GM12878 (cell line): ENCODE measurements at regions not wholly inside any gene's neighbourhood (a gene's known extent, or its start where the extent isn't known, plus 50 kb on each side); places are given as distances from the start of the nearest gene placed in this dataset.

Experiments used
- ATAC-seq: fragments of 200-7000 bp; cut with Tn5 transposase; 3 replicates; pipeline ENCODE4 v1.9.1; 2020; ENCODE audit warnings: mild to moderate bottlenecking, moderate library complexity
- BruUV-seq: library from RNA; stranded (reverse); fragments of 400-500 nt; replicated peaks from 2 replicates; lab custom pipeline; 2021; lab: Mats Ljungman, UMichigan
- CTCF ChIA-PET: fragments of 300-600 bp; sonication (Branson Sonifier 250); formaldehyde crosslinking; extraction: SDS; loops from one replicate; lab custom pipeline; 2021; ENCODE audit warnings: inconsistent platforms; lab: Yijun Ruan, JAX
- POLR2A ChIA-PET: fragments of 350-600 bp; formaldehyde crosslinking; extraction: SDS; loops from one replicate; lab custom pipeline; 2021; ENCODE audit warnings: inconsistent platforms; lab: Charles Lee
- RAD21 ChIA-PET: fragments of 300-600 bp; sonication (Branson Sonifier 250); formaldehyde crosslinking; loops from one replicate; lab custom pipeline; 2023; ENCODE audit warnings: antibody characterized with exemption; ENCODE audit not compliant: unreplicated experiment; lab: Charles Lee
- SMC1A ChIA-PET: fragments of 300-600 bp; sonication (Branson Sonifier 250); formaldehyde crosslinking; loops from one replicate; lab custom pipeline; 2023; ENCODE audit not compliant: unreplicated experiment, uncharacterized antibody; lab: Charles Lee
- DNase-seq: peaks from one replicate; pipeline ENCODE4 v3.0.0-alpha.2; 2011; ENCODE audit warnings: low read depth, low spot score
- FAIRE-seq: peaks from 3 replicates; lab custom pipeline; 2011; peaks lifted over from hg19 to GRCh38; lab: Jason Lieb, UNC
- H2AFZ ChIP-seq: 2 replicates; pipeline ENCODE4 v1.6.0; 2011; ENCODE audit warnings: low read depth, low read length, control low read depth; ENCODE audit not compliant: control insufficient read depth
- H3K27ac ChIP-seq: 2 replicates; pipeline ENCODE4 v1.5.1; 2011; ENCODE audit warnings: control low read depth; ENCODE audit not compliant: control insufficient read depth, insufficient read depth
- H3K27me3 ChIP-seq, 2 experiments: replicated peaks in 1 of 2; 2 replicates each; pipeline versions ENCODE4 v1.6.0 to v1.6.1; 2011; ENCODE audit warnings: low read length in 1 of 2; ENCODE audit not compliant: control insufficient read depth in 2 of 2, insufficient read depth in 2 of 2
- H3K36me3 ChIP-seq, 2 experiments: 2 replicates each; pipeline ENCODE4 v1.5.1; 2011; ENCODE audit warnings: low read length in 1 of 2; ENCODE audit not compliant: control insufficient read depth in 2 of 2, insufficient read depth in 2 of 2
- H3K4me1 ChIP-seq: 2 replicates; pipeline ENCODE4 v1.6.1; 2011; ENCODE audit warnings: mild to moderate bottlenecking, low read length, moderate library complexity, mixed read lengths; ENCODE audit not compliant: control insufficient read depth, insufficient read depth
- H3K4me2 ChIP-seq: 2 replicates; pipeline ENCODE4 v1.6.0; 2011; ENCODE audit warnings: control low read depth; ENCODE audit not compliant: control insufficient read depth, insufficient read depth
- H3K4me3 ChIP-seq: fragments of 200-600 bp; sonication (generic); 2 replicates; pipeline ENCODE4 v1.5.1; 2016
- H3K79me2 ChIP-seq: 2 replicates; pipeline ENCODE4 v1.6.0; 2011; ENCODE audit warnings: low read length; ENCODE audit not compliant: control insufficient read depth, insufficient read depth
- H3K9ac ChIP-seq: 2 replicates; pipeline ENCODE4 v1.8.0; 2011; ENCODE audit warnings: low read length, control low read depth, mixed read lengths; ENCODE audit not compliant: control insufficient read depth, insufficient read depth
- H3K9me3 ChIP-seq: replicated peaks from 3 replicates; pipeline ENCODE4 v1.5.1; 2011; ENCODE audit warnings: mild to moderate bottlenecking, low read length; ENCODE audit not compliant: control insufficient read depth, insufficient read depth
- H4K20me1 ChIP-seq: 2 replicates; pipeline ENCODE4 v1.6.0; 2011; ENCODE audit not compliant: control insufficient read depth, insufficient read depth
- BACH1 ChIP-seq: fragments of 450-650 bp; IDR thresholded peaks from 2 replicates; pipeline ENCODE4 v1.6.1; 2017; ENCODE audit warnings: mild to moderate bottlenecking, borderline replicate concordance
- CREB1 ChIP-seq: IDR thresholded peaks from 2 replicates; pipeline ENCODE4 v1.6.1; 2012; ENCODE audit warnings: low read depth, mild to moderate bottlenecking, inconsistent platforms
- ETV6 ChIP-seq, 2 experiments: fragments of 450-650 bp in 1 of 2; IDR thresholded peaks in 1 of 2; conservative IDR thresholded peaks in 1 of 2; 2 replicates each; pipeline ENCODE4 v1.6.1; 2014; ENCODE audit warnings: antibody characterized with exemption in 1 of 2, borderline replicate concordance in 1 of 2, low read depth in 1 of 2, mild to moderate bottlenecking in 1 of 2, moderate library complexity in 1 of 2
- EZH2 ChIP-seq: IDR thresholded peaks from 2 replicates; pipeline ENCODE4 v1.6.1; 2012; ENCODE audit warnings: low read depth, mild to moderate bottlenecking, control low read depth, inconsistent platforms, low read length, borderline replicate concordance; ENCODE audit not compliant: control insufficient read depth
- HDAC2 ChIP-seq: fragments of 200-600 bp; sonication (generic); IDR thresholded peaks from 2 replicates; pipeline ENCODE4 v1.6.1; 2017
- KAT2A ChIP-seq: conservative IDR thresholded peaks from 2 replicates; pipeline ENCODE4 v1.6.1; 2011; ENCODE audit warnings: low read depth, low read length; ENCODE audit not compliant: control insufficient read depth
- RAD51 ChIP-seq: fragments of 450-650 bp; IDR thresholded peaks from 2 replicates; pipeline ENCODE4 v1.6.1; 2016; ENCODE audit warnings: moderate library complexity, mild to moderate bottlenecking, inconsistent platforms
- SREBF1 ChIP-seq: IDR thresholded peaks from 2 replicates; pipeline ENCODE4 v1.6.1; 2012; ENCODE audit warnings: mild to moderate bottlenecking, low read length
- STAT1 ChIP-seq: fragments of 450-650 bp; conservative IDR thresholded peaks from 2 replicates; pipeline ENCODE4 v1.6.1; 2014; ENCODE audit warnings: antibody characterized with exemption, mild to moderate bottlenecking
- ZZZ3 ChIP-seq: IDR thresholded peaks from 2 replicates; pipeline ENCODE4 v1.6.1; 2011; ENCODE audit warnings: low read depth; ENCODE audit not compliant: control insufficient read depth, insufficient read length
- WGBS: methylation state at CpG from one replicate; pipeline ENCODE4 v1.1.6; 2016; ENCODE audit warnings: low lambda C conversion rate; ENCODE audit not compliant: insufficient replicate concordance, insufficient coverage; ENCODE audit errors: missing lambda C conversion rate; 5-methylcytosine and 5-hydroxymethylcytosine counted together
- in situ Hi-C: fragments of 300-500 bp; cut with MboI; formaldehyde crosslinking; loops from 9 replicates; pipeline ENCODE4 v1.14.3; 2018; ENCODE audit warnings: mixed read lengths
- intact Hi-C: fragments of 100-400 bp; cut with micrococcal nuclease; formaldehyde crosslinking; loops from one replicate; pipeline ENCODE4 v1.14.2; 2022; ENCODE audit not compliant: unreplicated experiment
- TF ChIP-seq, protein P1 (sequence below): fragments of 450-650 bp; conservative IDR thresholded peaks from 2 replicates; pipeline ENCODE4 v1.6.1; 2017; ENCODE audit warnings: mild to moderate bottlenecking, moderate library complexity

GRCh38 chr4:141501395-141501794, 135.0 kb upstream of the IL15 start:
- FAIRE-seq: no peak
- no peak overlapping the region for H3K4me2 ChIP-seq
- TF ChIP-seq STAT1 (no peak), ZZZ3 (no peak), EZH2 (no peak), RAD51 (no peak)
- ChIA-PET SMC1A (no interaction called here), CTCF (interaction anchor here (0.8 kb wide), 1 partner anchor 10 kb away, joined by 3 read pairs; no protein-coding TSS in a partner anchor), POLR2A (no interaction called here), RAD21 (no interaction called here)
- H3K4me1 ChIP-seq: 0 out of 2 replicates have a peak, but pooled peaks cover 4% of the 10 kb centered on the region
- intact Hi-C loops: no loop called here
- H3K27ac ChIP-seq: no peak overlapping the region
- no peak for DNase-seq
- H3K4me3 ChIP-seq: no peak overlapping the region
- no peaks in the 10 kb centered on the region for H4K20me1 ChIP-seq
- no peak for ATAC-seq
- H3K27me3 ChIP-seq: no peaks in the 10 kb centered on the region
- no TSS peak for BruUV-seq
- no peaks in the 10 kb centered on the region for H3K36me3 ChIP-seq
- H3K79me2 ChIP-seq: no peaks in the 10 kb centered on the region
- H3K9ac ChIP-seq: no peak overlapping the region
- WGBS: 100% methylated on average over 1 of the region's 1 CpG
- no peaks in the 10 kb centered on the region for H3K9me3 ChIP-seq
- no peak overlapping the region for H2AFZ ChIP-seq
- in situ Hi-C loops: no loop called here

DNA sequence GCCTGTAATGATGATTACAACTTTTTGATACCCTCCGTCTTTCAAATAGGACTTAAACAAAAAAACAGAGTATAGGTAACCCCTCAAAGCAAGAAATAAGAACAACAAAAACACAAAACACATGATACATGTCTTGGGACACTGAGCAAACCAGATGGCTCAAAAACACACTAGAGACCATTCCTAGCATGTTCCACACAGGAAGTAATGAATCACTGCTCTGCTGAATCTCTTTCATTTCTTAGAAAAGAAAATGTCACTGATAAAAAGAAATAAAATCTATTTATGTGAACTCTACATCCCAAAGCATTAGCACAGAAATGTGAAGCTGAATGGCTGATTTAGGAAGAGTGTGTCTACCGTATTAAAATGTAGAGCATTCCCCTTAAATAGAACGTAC, 134.5 kb upstream of the IL15 start:
- Histone ChIP-seq H2AFZ (no peak overlapping the region), H3K4me1 (0 out of 2 replicates have a peak, but pooled peaks cover 4% of the 10 kb centered on the region), H4K20me1 (no peaks in the 10 kb centered on the region), H3K27ac (no peak overlapping the region), H3K9me3 (no peaks in the 10 kb centered on the region), H3K36me3 (no peaks in the 10 kb centered on the region), H3K27me3 (no peaks in the 10 kb centered on the region), H3K9ac (no peak overlapping the region), H3K4me3 (no peak overlapping the region), H3K79me2 (no peaks in the 10 kb centered on the region), H3K4me2 (no peak overlapping the region)
- FAIRE-seq (no peak), DNase-seq (no peak), ATAC-seq (no peak)
- ChIA-PET POLR2A (no interaction called here), CTCF (interaction anchor here (0.8 kb wide), 1 partner anchor 10 kb away, joined by 3 read pairs; no protein-coding TSS in a partner anchor), RAD21 (no interaction called here), SMC1A (no interaction called here)
- 74% methylated on average over 3 of the region's 3 CpGs for WGBS
- TF ChIP-seq RAD51: no peak
- TF ChIP-seq, protein P1, sequence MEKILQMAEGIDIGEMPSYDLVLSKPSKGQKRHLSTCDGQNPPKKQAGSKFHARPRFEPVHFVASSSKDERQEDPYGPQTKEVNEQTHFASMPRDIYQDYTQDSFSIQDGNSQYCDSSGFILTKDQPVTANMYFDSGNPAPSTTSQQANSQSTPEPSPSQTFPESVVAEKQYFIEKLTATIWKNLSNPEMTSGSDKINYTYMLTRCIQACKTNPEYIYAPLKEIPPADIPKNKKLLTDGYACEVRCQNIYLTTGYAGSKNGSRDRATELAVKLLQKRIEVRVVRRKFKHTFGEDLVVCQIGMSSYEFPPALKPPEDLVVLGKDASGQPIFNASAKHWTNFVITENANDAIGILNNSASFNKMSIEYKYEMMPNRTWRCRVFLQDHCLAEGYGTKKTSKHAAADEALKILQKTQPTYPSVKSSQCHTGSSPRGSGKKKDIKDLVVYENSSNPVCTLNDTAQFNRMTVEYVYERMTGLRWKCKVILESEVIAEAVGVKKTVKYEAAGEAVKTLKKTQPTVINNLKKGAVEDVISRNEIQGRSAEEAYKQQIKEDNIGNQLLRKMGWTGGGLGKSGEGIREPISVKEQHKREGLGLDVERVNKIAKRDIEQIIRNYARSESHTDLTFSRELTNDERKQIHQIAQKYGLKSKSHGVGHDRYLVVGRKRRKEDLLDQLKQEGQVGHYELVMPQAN: no peak
- no peak for TF ChIP-seq CREB1
- no peak for TF ChIP-seq SREBF1
- TF ChIP-seq BACH1: no peak
- TF ChIP-seq HDAC2: no peak
- TF ChIP-seq ETV6 (conservative IDR thresholded peaks at IDR 0.05 in 1 of 2, IDR thresholded peaks at IDR 0.05 in 1 of 2; ENCODE audit: borderline replicate concordance in 1 of 2, low read depth in 1 of 2): no peak
- TF ChIP-seq KAT2A: no peak
- intact Hi-C loops (no loop called here), in situ Hi-C loops (no loop called here)
- BruUV-seq: no TSS peak
